HepG2 (cell line): ENCODE measurements at regions not wholly inside any gene's neighbourhood (a gene's known extent, or its start where the extent isn't known, plus 50 kb on each side); places are given as distances from the start of the nearest gene placed in this dataset.

Experiments
- ARID4A ChIP-seq: sonication (generic); formaldehyde crosslinking; IDR thresholded peaks from 2 replicates; pipeline ENCODE4 v1.5.0; 2020; ENCODE audit warnings: mild to moderate bottlenecking, missing genetic modification reagents, borderline replicate concordance
- ATF7 ChIP-seq, 2 experiments: fragments of 450-650 bp in 1 of 2; sonication (generic) in 1 of 2; formaldehyde crosslinking in 1 of 2; IDR thresholded peaks; 2 replicates each; pipeline versions ENCODE4 v1.4.0 to v1.6.1; 2016 to 2020; ENCODE audit warnings: antibody characterized with exemption in 1 of 2, mild to moderate bottlenecking in 1 of 2, missing genetic modification reagents in 1 of 2
- CEBPG ChIP-seq: IDR thresholded peaks from 2 replicates; pipeline ENCODE4 v1.6.1; 2016
- SP140L ChIP-seq: sonication (generic); formaldehyde crosslinking; IDR thresholded peaks from 2 replicates; pipeline ENCODE4 v1.4.0; 2020; ENCODE audit warnings: missing genetic modification reagents, borderline replicate concordance
- TIGD3 ChIP-seq: sonication (generic); formaldehyde crosslinking; IDR thresholded peaks from 2 replicates; pipeline ENCODE4 v1.5.1; 2020; ENCODE audit warnings: mild to moderate bottlenecking, missing genetic modification reagents, borderline replicate concordance
- YY1 ChIP-seq: IDR thresholded peaks from 2 replicates; pipeline ENCODE4 v1.6.1; 2011; ENCODE audit warnings: low read length, low read depth, moderate library complexity, mild to moderate bottlenecking; ENCODE audit not compliant: insufficient read depth, insufficient replicate concordance
- ZEB1 ChIP-seq: IDR thresholded peaks from 2 replicates; pipeline ENCODE4 v1.6.1; 2012; ENCODE audit warnings: mild to moderate bottlenecking, low read depth, inconsistent platforms; ENCODE audit not compliant: insufficient replicate concordance
- ZNF280B ChIP-seq: sonication (generic); formaldehyde crosslinking; IDR thresholded peaks from 2 replicates; pipeline ENCODE4 v1.5.0; 2020; ENCODE audit warnings: missing genetic modification reagents, mild to moderate bottlenecking, borderline replicate concordance
- ZNF687 ChIP-seq: sonication (generic); formaldehyde crosslinking; IDR thresholded peaks from 2 replicates; pipeline ENCODE4 v1.5.1; 2020; ENCODE audit warnings: mild to moderate bottlenecking, missing genetic modification reagents, moderate library complexity
- ZNF770 ChIP-seq: sonication (generic); formaldehyde crosslinking; IDR thresholded peaks from 2 replicates; pipeline ENCODE4 v1.5.0; 2020; ENCODE audit warnings: mild to moderate bottlenecking, missing genetic modification reagents

- TF ChIP-seq ZNF687 (CRISPR knock-in tag) (no peak), TIGD3 (no peak), ATF7 (IDR thresholded peaks at IDR 0.05) (no peak), ATF7 (CRISPR knock-in tag; IDR thresholded peaks at IDR 0.05) (no peak), SP140L (CRISPR knock-in tag) (no peak), YY1 (no peak), ZNF280B (CRISPR knock-in tag) (no peak), CEBPG (no peak), ZEB1 (no peak), ARID4A (CRISPR knock-in tag) (no peak), ZNF770 (no peak)
These were observed 168.6 kb upstream of the CDH4 start (continued) for GRCh38 chr20:61083431-61083830.
